H1 (cell line): ENCODE measurements at regions not wholly inside any gene's neighbourhood (a gene's known extent, or its start where the extent isn't known, plus 50 kb on each side); places are given as distances from the start of the nearest gene placed in this dataset.

ENCODE experiments used
- TF ChIP-seq, protein P1 (sequence below): IDR thresholded peaks from 2 replicates; pipeline ENCODE4 v1.6.1; 2012; ENCODE audit warnings: inconsistent platforms

DNA sequence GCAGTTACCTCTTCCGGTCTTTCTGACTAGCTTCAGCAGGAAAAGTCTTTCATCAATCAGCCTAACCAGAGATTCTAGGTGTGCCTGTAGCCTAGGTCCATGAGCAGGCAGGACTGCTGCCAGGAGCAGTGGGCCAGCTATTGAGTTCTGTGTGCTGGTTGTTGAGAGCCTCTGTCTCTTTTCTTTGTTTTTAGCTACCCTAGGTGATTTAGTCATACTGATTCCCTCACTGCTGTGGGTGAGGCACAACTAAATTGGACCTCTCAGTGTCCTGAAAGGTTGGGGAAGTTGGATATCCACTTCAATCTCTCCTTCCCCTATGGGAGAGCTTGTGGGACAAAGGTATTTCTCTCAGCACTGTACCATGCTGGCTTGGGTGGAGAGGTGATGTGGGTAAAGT, 354.9 kb downstream of the GPAT3 start (continued):
- TF ChIP-seq, protein P1, sequence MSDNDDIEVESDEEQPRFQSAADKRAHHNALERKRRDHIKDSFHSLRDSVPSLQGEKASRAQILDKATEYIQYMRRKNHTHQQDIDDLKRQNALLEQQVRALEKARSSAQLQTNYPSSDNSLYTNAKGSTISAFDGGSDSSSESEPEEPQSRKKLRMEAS: no peak
- TF ChIP-seq, all 59 proteins: peak for 0
